Neural progenitor cell (in vitro differentiated cells): ENCODE measurements at regions not wholly inside any gene's neighbourhood (a gene's known extent, or its start where the extent isn't known, plus 50 kb on each side); places are given as distances from the start of the nearest gene placed in this dataset.

Experiments used
- DNase-seq: peaks from one replicate; pipeline ENCODE4 v3.0.0-alpha.2; 2016; ENCODE audit warnings: low spot score
- H2AFZ ChIP-seq: fragments of 200-600 bp; sonication (generic); replicated peaks from 2 replicates; pipeline ENCODE4 v1.6.1; 2016; ENCODE audit warnings: antibody characterized with exemption
- H3F3A ChIP-seq: fragments of 200-600 bp; sonication (generic); 2 replicates; pipeline ENCODE4 v1.6.1; 2016; ENCODE audit warnings: antibody characterized with exemption, low read depth
- H3K27ac ChIP-seq: fragments of 200-600 bp; sonication (generic); 2 replicates; pipeline ENCODE4 v1.5.1; 2016; ENCODE audit warnings: mild to moderate bottlenecking
- H3K27me3 ChIP-seq: fragments of 200-600 bp; sonication (generic); 2 replicates; pipeline ENCODE4 v1.6.1; 2016; ENCODE audit warnings: mild to moderate bottlenecking, moderate library complexity
- H3K36me3 ChIP-seq: fragments of 200-600 bp; sonication (generic); 2 replicates; pipeline ENCODE4 v1.5.1; 2016
- H3K4me1 ChIP-seq: fragments of 200-600 bp; sonication (generic); 2 replicates; pipeline ENCODE4 v1.6.1; 2016; ENCODE audit warnings: mixed run types
- H3K4me2 ChIP-seq: fragments of 200-600 bp; sonication (generic); 2 replicates; pipeline ENCODE4 v1.6.1; 2016
- H3K4me3 ChIP-seq: fragments of 200-600 bp; sonication (generic); 2 replicates; pipeline ENCODE4 v1.5.1; 2016
- H3K79me2 ChIP-seq: fragments of 200-600 bp; sonication (generic); 2 replicates; pipeline ENCODE4 v1.6.1; 2016; ENCODE audit warnings: low read depth
- H3K9ac ChIP-seq: fragments of 200-600 bp; sonication (generic); 2 replicates; pipeline ENCODE4 v1.6.1; 2016
- H3K9me3 ChIP-seq: fragments of 200-600 bp; sonication (generic); 2 replicates; pipeline ENCODE4 v1.5.1; 2016; ENCODE audit warnings: low read depth
- H4K20me1 ChIP-seq: fragments of 200-600 bp; sonication (generic); 2 replicates; pipeline ENCODE4 v1.6.1; 2016; ENCODE audit warnings: low read depth
- H3K27ac Mint-ChIP-seq: 3 replicates; pipeline ENCODE4 v1.8.0; 2021; ENCODE audit warnings: mixed read lengths
- H3K27me3 Mint-ChIP-seq: 2 replicates; pipeline ENCODE4 v1.8.0; 2022; ENCODE audit warnings: low read depth, mild to moderate bottlenecking, inconsistent platforms, moderate library complexity, mixed read lengths; ENCODE audit not compliant: insufficient read depth
- H3K36me3 Mint-ChIP-seq: 3 replicates; pipeline ENCODE4 v1.8.0; 2021; ENCODE audit warnings: mixed read lengths
- H3K4me1 Mint-ChIP-seq: 3 replicates; pipeline ENCODE4 v1.8.0; 2021; ENCODE audit warnings: mixed read lengths
- H3K4me3 Mint-ChIP-seq: 3 replicates; pipeline ENCODE4 v1.8.0; 2021; ENCODE audit warnings: mild to moderate bottlenecking, moderate library complexity, mixed read lengths
- H3K9me3 Mint-ChIP-seq: 3 replicates; pipeline ENCODE4 v1.8.0; 2020; ENCODE audit warnings: mixed read lengths
- CTCF ChIP-seq: fragments of 200-600 bp; sonication (generic); IDR thresholded peaks from 2 replicates; pipeline ENCODE4 v1.5.1; 2017; ENCODE audit warnings: antibody characterized with exemption, mild to moderate bottlenecking
- EZH2 ChIP-seq: fragments of 200-600 bp; sonication (generic); IDR thresholded peaks from 2 replicates; pipeline ENCODE4 v1.6.1; 2017; ENCODE audit warnings: antibody characterized with exemption, mild to moderate bottlenecking, moderate library complexity
- EZH2phosphoT487 ChIP-seq: fragments of 200-600 bp; sonication (generic); IDR thresholded peaks from 2 replicates; pipeline ENCODE4 v1.6.1; 2017; ENCODE audit warnings: antibody characterized with exemption

DNA sequence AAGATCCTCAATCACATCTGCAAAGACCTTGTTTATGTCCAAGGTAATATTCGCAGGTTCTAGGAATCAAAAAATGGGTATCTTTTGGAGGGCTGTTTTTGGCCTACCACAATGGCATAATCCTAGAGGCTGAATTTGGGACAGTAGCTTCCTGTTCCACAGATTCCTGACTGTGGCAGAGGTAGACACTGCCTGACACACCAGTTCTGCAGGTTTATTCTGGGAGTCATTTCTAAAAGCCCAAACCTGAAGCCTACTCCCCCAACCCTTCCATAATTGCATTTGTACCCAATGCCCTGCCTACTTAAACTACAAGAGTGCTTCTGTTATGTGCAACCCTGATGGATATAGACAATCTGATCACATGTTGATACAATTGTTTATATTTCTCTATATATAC lies 378.9 kb downstream of the PCNX1 start:
- H3K27me3 ChIP-seq, result no peaks in the 10 kb centered on the region
- DNase-seq, result no peak

GRCh38 chr14:71287567-71287966 lies 380.3 kb downstream of the PCNX1 start:
- Histone ChIP-seq H4K20me1 (no peaks in the 10 kb centered on the region), H3F3A (no peaks in the 10 kb centered on the region), H3K4me2 (no peak overlapping the region), H3K36me3 (no peaks in the 10 kb centered on the region), H3K9me3 (no peaks in the 10 kb centered on the region), H3K4me3 (no peak overlapping the region), H3K27ac (no peak overlapping the region), H3K79me2 (no peaks in the 10 kb centered on the region), H3K9ac (no peak overlapping the region), H3K27me3 (no peaks in the 10 kb centered on the region), H2AFZ (no peak overlapping the region), H3K4me1 (peaks cover 3% of the 10 kb centered on the region)
- DNase-seq, result no peak
- Mint-ChIP-seq H3K27me3 (peaks cover 6% of the 10 kb centered on the region), H3K27ac (no peak overlapping the region), H3K9me3 (peaks cover 11% of the 10 kb centered on the region), H3K36me3 (no peaks in the 10 kb centered on the region), H3K4me3 (no peak overlapping the region), H3K4me1 (peaks cover 9% of the 10 kb centered on the region)
- no peak for TF ChIP-seq CTCF
- no peak for TF ChIP-seq EZH2phosphoT487
- TF ChIP-seq EZH2, result no peak

More for the DNA sequence above, 378.9 kb downstream of the PCNX1 start:
- no peaks in the 10 kb centered on the region for H3K9me3 ChIP-seq
- no peaks in the 10 kb centered on the region for H3F3A ChIP-seq
- H3K79me2 ChIP-seq, result no peaks in the 10 kb centered on the region
- TF ChIP-seq EZH2 (no peak), CTCF (no peak), EZH2phosphoT487 (no peak)
- H3K9me3 Mint-ChIP-seq, result peaks cover 10% of the 10 kb centered on the region
- H2AFZ ChIP-seq, result no peak overlapping the region
- no peak overlapping the region for H3K4me2 ChIP-seq
- H3K36me3 Mint-ChIP-seq, result no peaks in the 10 kb centered on the region
- no peak overlapping the region for H3K9ac ChIP-seq
- peaks cover 6% of the 10 kb centered on the region for H3K4me1 Mint-ChIP-seq
- no peaks in the 10 kb centered on the region for H4K20me1 ChIP-seq
- no peak overlapping the region for H3K4me3 Mint-ChIP-seq
- no peaks in the 10 kb centered on the region for H3K36me3 ChIP-seq
- no peak overlapping the region for H3K4me3 ChIP-seq
- H3K27me3 Mint-ChIP-seq, result peaks cover 6% of the 10 kb centered on the region
- H3K27ac ChIP-seq, result no peak overlapping the region
- peaks cover 2% of the 10 kb centered on the region for H3K4me1 ChIP-seq
- H3K27ac Mint-ChIP-seq, result no peak overlapping the region

DNA sequence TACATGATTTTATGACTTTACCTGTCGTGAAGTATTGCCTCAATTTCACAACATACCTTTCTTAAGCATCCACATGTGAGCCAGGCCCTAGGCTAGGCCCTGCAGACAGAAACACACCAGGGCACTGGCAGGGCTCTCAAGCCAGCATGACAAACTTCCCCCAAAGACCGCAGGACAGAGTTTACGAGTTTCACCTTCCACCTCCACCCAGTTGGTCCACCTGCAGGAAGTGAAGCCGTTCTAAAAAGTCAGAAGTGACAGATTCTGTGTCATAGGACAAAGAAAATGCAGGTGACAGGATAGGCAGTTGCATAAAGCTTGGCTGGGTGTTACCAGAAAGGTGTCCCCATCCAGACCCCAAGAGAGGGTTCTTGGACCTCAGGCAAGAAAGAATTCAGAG lies 382.3 kb downstream of the PCNX1 start:
- no peaks in the 10 kb centered on the region for H3K79me2 ChIP-seq
- H3F3A ChIP-seq, result no peaks in the 10 kb centered on the region
- no peaks in the 10 kb centered on the region for H4K20me1 ChIP-seq
- no peak overlapping the region for H3K4me2 ChIP-seq
- H3K27me3 ChIP-seq, result no peaks in the 10 kb centered on the region
- H3K9me3 ChIP-seq, result no peaks in the 10 kb centered on the region
- H3K9me3 Mint-ChIP-seq, result peaks cover 11% of the 10 kb centered on the region
- no peaks in the 10 kb centered on the region for H3K36me3 ChIP-seq
- H3K27ac ChIP-seq, result no peak overlapping the region
- no peak for DNase-seq
- H3K36me3 Mint-ChIP-seq, result no peaks in the 10 kb centered on the region
- H3K9ac ChIP-seq, result no peak overlapping the region
- H3K27ac Mint-ChIP-seq, result no peak overlapping the region
- H2AFZ ChIP-seq, result no peak overlapping the region
- no peak overlapping the region for H3K4me3 Mint-ChIP-seq
- no peak for TF ChIP-seq EZH2
- TF ChIP-seq EZH2phosphoT487, result no peak
- no peak for TF ChIP-seq CTCF
- peaks cover 3% of the 10 kb centered on the region for H3K4me1 ChIP-seq
- no peak overlapping the region for H3K4me3 ChIP-seq
- H3K4me1 Mint-ChIP-seq, result peaks cover 9% of the 10 kb centered on the region
- H3K27me3 Mint-ChIP-seq, result peaks cover 6% of the 10 kb centered on the region
